ENCODE measurements at regions not wholly inside any gene's neighbourhood (a gene's known extent, or its start where the extent isn't known, plus 50 kb on each side); places are given as distances from the start of the nearest gene placed in this dataset.
A peak's percentile ranks its signal among the peaks of the same experiment; 100 is the strongest.

DNA sequence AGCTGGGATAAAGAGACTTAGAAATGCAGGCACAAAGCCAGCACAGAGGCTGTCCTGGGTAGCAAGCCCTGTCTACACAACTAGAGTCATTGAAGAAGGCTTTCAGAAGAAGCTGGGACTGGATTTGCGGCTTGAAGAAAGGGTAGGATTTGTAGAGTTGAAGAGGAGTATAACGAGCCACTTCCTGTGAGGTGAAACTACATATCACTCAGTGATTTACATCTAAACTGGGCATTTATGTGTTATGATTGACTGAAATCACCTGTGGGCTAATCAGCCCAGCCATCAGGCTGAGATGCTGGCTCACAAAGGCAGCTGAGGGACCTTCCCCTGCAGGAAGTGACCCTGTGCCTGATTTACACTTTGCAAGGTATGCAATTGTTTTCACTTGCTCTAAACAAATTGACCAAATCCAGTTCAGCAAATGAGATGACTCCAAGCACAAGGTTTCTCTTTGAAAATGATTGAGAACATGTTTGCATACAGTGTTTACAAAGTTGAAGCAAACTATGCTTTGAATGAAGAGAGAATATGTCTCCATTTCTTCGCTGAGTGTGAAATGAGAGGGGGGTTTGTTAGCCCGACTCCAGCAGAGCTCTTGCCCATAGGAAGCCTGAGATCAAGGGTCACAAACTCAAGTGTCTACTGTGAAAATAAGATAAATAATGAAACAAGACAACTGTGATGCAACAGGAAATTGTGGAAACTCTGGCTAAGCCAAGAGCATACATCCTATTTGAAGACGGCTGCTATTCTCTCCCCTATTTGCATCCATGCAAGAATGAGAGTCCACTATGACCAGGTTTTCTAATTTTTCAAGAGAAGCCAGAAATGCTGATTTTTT is 69.3 kb upstream of the HK2 start:
- Histone ChIP-seq H2AFZ (ENCODE audit: low read depth, low read length) (no peak overlapping the region), H3K4me3 (ENCODE audit: low read length) (no peak overlapping the region), H3K4me1 (ENCODE audit: insufficient read depth, low read length) (no peaks in the 10 kb centered on the region), H3K9me3 (ENCODE audit: low read length) (no peaks in the 10 kb centered on the region), H3K27me3 (ENCODE audit: insufficient read depth, low read length) (no peaks in the 10 kb centered on the region), H3K36me3 (ENCODE audit: insufficient read depth, low read length) (no peaks in the 10 kb centered on the region)

DNA sequence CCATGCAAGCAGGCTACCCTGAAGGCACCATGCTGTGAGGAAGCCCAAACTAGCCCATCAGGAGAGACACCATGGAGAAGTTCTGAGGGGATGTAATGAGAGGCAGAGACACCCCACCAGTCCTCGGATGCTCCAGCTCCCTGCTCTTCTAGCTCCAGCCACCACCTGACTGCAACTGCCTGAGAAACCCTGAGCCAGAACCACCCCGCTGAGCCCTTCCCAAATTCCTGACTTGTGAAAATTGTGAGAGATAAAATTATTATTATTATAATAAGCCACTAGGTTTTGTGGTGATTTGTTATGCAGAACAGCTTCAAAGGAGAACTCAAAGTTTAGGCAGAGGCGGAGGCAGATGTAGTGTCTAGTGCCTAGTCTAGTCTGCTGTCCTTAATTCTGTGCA is 67.1 kb upstream of the HK2 start:
- Histone ChIP-seq H3K9me3 (ENCODE audit: low read length) (no peaks in the 10 kb centered on the region), H3K36me3 (ENCODE audit: insufficient read depth, low read length) (no peaks in the 10 kb centered on the region), H3K4me1 (ENCODE audit: insufficient read depth, low read length) (no peaks in the 10 kb centered on the region), H3K27me3 (ENCODE audit: insufficient read depth, low read length) (no peaks in the 10 kb centered on the region), H2AFZ (ENCODE audit: low read depth, low read length) (no peak overlapping the region), H3K4me3 (ENCODE audit: low read length) (no peak overlapping the region)

DNA sequence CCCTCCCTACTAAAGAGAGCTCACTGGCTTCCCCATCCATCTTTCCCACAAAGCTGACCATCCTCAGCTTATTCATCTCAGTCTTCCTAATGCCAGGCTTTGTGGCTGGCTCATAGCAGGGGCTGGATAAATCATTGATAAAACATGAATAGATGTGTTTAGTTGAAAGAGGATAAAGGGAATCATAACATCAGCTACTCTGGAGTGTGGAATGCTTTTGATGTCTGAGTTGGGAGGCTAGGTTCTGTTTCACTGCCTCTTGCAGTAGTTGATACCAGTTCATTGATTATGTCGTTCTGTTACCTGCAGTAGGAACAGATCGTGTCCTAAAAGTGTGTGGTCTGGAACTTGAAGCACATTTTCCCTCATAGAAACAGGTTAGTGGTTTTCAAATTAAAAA is 66.3 kb upstream of the HK2 start:
- Histone ChIP-seq H3K27me3 (ENCODE audit: insufficient read depth, low read length) (no peaks in the 10 kb centered on the region), H3K36me3 (ENCODE audit: insufficient read depth, low read length) (no peaks in the 10 kb centered on the region), H3K4me1 (ENCODE audit: insufficient read depth, low read length) (no peaks in the 10 kb centered on the region), H3K9me3 (ENCODE audit: low read length) (no peaks in the 10 kb centered on the region), H3K4me3 (ENCODE audit: low read length) (no peak overlapping the region), H2AFZ (ENCODE audit: low read depth, low read length) (no peak overlapping the region)

DNA sequence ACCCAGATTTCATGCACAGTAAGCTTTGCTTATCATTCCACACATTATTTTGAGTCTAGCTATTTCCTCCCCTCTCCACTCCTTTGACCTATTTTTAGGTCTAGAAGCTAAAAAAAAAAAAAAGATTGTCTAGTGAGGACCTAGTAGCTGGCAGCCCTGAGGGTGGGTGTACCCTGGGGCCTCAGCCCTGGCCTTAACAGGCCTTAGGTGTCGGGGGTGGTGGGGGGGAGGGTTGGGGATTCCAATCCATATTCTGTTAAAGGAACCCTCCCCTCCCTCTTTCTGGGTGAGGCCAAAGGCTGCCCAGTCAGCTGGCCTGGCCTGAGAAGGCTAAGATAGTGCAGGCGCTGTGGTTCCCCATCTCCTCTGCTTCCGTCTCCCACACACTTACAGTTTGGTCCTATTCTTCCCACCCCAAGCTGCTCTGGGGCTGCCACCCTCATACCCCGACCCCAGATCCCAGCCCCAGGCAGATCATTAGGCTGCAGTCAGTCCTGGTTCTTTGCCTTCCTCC is 65.5 kb upstream of the HK2 start:
- Histone ChIP-seq H3K27me3 (ENCODE audit: insufficient read depth, low read length) (no peaks in the 10 kb centered on the region), H3K36me3 (ENCODE audit: insufficient read depth, low read length) (no peaks in the 10 kb centered on the region), H3K4me1 (ENCODE audit: insufficient read depth, low read length) (no peaks in the 10 kb centered on the region), H3K9me3 (ENCODE audit: low read length) (no peaks in the 10 kb centered on the region), H2AFZ (ENCODE audit: low read depth, low read length) (no peak overlapping the region), H3K4me3 (ENCODE audit: low read length) (no peak overlapping the region)

DNA sequence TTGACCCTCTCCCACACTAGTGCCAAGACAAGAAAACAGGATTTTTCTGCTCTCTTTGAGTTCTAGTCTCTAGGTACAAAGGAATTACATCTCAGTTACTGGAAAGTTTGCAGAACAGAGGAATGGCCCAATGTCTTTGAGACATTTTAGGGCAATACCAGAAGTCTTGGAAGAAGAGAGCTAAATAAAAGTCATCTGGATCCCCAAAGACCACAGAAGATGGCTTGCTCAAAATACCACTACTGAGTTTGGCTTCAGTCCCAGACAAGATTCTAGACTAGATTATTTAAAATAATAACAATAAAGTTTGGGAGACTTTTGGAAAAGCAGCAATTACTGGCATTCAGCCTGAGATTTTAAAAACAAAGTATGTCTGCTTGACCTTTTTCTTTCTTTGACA is 61.9 kb upstream of the HK2 start:
- H3K4me1 ChIP-seq (ENCODE audit: insufficient read depth, low read length), result peaks cover 1% of the 10 kb centered on the region
- H3K36me3 ChIP-seq (ENCODE audit: insufficient read depth, low read length), result no peaks in the 10 kb centered on the region
- H3K9me3 ChIP-seq (ENCODE audit: low read length), result no peaks in the 10 kb centered on the region

DNA sequence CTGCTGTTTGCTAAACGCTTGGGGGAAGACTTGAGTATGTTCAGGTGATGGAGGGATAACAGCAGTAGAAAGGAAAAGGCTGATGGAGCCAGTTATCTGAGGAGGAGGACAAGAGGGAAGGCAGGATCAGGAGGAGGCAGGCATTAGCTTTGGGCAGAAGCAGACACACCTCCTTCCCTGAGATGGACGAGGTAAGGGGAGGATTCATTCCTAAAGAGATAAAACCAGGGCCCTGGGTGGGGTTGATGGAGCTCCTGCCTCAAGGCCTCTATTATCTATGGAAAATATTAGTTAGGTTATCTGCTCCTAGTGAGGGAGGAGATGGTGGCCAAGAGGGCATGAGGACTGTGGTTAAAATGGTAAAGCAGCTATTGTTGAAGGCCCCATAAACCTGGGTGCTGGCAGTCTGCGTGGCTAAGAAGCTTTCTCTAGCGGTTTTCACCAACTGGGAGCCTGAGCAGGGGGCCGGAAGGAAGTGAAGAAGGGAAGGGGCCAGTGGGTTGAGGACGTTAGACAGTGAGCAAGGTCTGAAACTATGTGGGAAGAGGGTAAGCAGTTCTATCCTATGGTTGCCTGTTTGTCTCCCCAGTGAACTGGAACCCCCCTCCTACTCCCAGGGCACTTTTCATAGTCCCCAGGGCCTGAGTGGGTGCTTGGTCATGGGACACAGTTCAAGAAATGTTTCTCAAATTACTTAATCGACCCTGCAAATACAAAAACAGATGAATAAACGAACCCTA is 56.6 kb upstream of the HK2 start:
- peak overlapping the region; percentile 66 for H2AFZ ChIP-seq (ENCODE audit: low read depth, low read length)
- no peaks in the 10 kb centered on the region for H3K27me3 ChIP-seq (ENCODE audit: insufficient read depth, low read length)
- H3K36me3 ChIP-seq (ENCODE audit: insufficient read depth, low read length), result no peaks in the 10 kb centered on the region
- H3K9me3 ChIP-seq (ENCODE audit: low read length), result no peaks in the 10 kb centered on the region
- peak overlapping the region; percentile 45 for H3K4me3 ChIP-seq (ENCODE audit: low read length)
- H3K4me1 ChIP-seq (ENCODE audit: insufficient read depth, low read length), result peaks cover 25% of the 10 kb centered on the region

More for the DNA sequence above, 61.9 kb upstream of the HK2 start:
- H2AFZ ChIP-seq (ENCODE audit: low read depth, low read length), result no peak overlapping the region
- no peaks in the 10 kb centered on the region for H3K27me3 ChIP-seq (ENCODE audit: insufficient read depth, low read length)
- H3K4me3 ChIP-seq (ENCODE audit: low read length), result no peak overlapping the region

DNA sequence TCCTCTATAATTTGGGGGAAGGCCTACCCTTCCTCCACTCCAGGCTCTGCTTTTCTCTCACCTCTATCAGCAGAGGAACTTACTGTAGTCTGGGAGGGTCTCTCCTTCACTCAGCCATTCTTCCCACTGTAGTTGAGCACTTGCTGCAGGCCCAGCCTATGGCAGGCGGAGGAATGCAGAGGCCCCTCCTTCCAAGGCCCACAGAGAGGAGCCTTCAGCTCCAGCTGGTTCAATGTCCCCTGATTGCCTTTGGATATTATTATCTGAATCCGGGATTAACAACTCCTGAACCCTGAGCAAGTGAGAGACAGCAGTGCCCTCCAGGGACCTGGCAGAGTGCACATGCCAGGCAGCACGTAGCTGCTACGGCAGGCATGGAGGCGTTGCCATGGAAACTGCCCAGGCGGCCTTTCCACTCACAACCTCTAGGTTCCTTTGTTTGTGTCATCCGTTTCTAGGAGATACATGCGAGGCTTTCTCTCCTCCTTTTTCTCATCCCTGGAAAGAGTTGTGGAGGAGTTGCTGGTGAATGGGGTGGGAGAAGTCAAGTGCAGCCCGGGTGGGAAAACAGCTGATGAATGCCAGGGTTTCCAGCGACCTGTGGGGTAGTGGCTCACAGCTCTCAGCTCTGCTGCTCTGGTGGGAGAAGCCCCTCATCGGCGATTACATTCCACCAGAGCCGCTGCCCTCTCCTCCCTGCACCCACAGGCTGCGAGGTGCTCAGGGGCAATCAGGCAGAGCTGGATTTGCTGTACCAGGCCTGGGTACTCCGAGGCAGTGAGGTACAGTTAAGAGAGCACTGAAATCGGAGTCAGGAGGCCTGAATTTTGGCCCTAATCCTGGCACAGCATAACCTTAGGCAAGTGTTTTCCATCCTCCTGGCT is 55.3 kb upstream of the HK2 start:
- H3K27me3 ChIP-seq (ENCODE audit: insufficient read depth, low read length), result no peaks in the 10 kb centered on the region
- peak overlapping the region; percentile 45 for H3K4me3 ChIP-seq (ENCODE audit: low read length)
- H2AFZ ChIP-seq (ENCODE audit: low read depth, low read length), result peak overlapping the region; percentile 66
- no peaks in the 10 kb centered on the region for H3K36me3 ChIP-seq (ENCODE audit: insufficient read depth, low read length)
- H3K4me1 ChIP-seq (ENCODE audit: insufficient read depth, low read length), result peaks cover 25% of the 10 kb centered on the region
- H3K9me3 ChIP-seq (ENCODE audit: low read length), result no peaks in the 10 kb centered on the region

DNA sequence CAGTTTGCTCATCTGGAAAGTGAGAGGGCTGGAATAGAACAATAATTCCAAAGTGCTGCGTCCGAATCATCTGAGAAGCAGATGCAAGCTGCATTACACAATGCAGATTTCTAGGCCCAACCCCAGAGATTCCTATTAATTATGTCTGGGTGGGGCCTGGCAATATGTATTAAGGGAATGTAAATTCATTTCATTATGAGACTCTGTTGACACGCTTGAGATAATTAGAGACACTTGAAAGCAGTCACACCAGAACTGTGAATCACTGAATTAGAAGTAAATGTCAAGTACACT is 54.7 kb upstream of the HK2 start:
- Histone ChIP-seq H2AFZ (ENCODE audit: low read depth, low read length) (peak overlapping the region; percentile 66), H3K27me3 (ENCODE audit: insufficient read depth, low read length) (no peaks in the 10 kb centered on the region), H3K4me1 (ENCODE audit: insufficient read depth, low read length) (peaks cover 25% of the 10 kb centered on the region), H3K9me3 (ENCODE audit: low read length) (no peaks in the 10 kb centered on the region), H3K36me3 (ENCODE audit: insufficient read depth, low read length) (no peaks in the 10 kb centered on the region), H3K4me3 (ENCODE audit: low read length) (no peak overlapping the region)

DNA sequence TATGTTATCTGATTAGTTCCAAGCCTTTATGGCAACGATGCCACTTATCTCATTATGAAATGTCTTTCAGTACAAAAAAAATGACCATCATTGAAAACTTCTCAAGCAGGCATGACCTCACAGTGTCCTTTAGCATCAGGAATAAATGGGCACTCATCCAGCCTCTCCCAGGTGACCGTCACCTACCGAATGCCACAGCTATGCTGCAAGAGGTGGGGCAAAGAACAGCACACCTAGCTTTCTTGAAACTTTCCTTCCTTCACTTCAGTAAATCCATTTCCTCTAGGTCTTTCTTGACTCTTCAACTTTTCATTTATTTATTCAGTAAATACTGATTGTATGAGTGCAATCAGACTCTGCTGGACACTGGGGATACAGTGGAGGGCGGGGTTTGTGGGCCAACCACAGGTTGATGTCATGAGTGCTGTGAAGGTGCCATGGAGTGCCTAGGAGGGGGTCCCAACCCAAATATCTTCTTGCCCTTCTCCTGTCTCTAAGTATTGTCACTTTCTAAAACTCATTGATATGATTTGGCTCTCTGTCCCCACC is 54.3 kb upstream of the HK2 start:
- no peaks in the 10 kb centered on the region for H3K27me3 ChIP-seq (ENCODE audit: insufficient read depth, low read length)
- H3K9me3 ChIP-seq (ENCODE audit: low read length), result no peaks in the 10 kb centered on the region
- H3K4me3 ChIP-seq (ENCODE audit: low read length), result no peak overlapping the region
- no peak overlapping the region for H2AFZ ChIP-seq (ENCODE audit: low read depth, low read length)
- peaks cover 25% of the 10 kb centered on the region for H3K4me1 ChIP-seq (ENCODE audit: insufficient read depth, low read length)
- no peaks in the 10 kb centered on the region for H3K36me3 ChIP-seq (ENCODE audit: insufficient read depth, low read length)

All from neuron (in vitro differentiated cells).